ENCODE measurements at regions not wholly inside any gene's neighbourhood (a gene's known extent, or its start where the extent isn't known, plus 50 kb on each side); places are given as distances from the start of the nearest gene placed in this dataset.

GRCh38 chr4:110849461-110849860, 226.6 kb upstream of the PITX2 start:
- no peaks in the 10 kb centered on the region for H3K23me2 ChIP-seq (ENCODE audit: low read depth, low read length)
- no peak overlapping the region for H2BK12ac ChIP-seq (ENCODE audit: low read depth, low read length)
- no peak overlapping the region for H3K4ac ChIP-seq (replicated peaks; ENCODE audit: insufficient read length, low read depth, low read length)
- ChIA-PET POLR2A (ENCODE audit: partially characterized antibody) (no interaction called here), CTCF (ENCODE audit: partially characterized antibody) (no interaction called here)
- H3K4me2 ChIP-seq (ENCODE audit: insufficient read depth in 1 of 2, low read depth in 2 of 2, low read length in 2 of 2): no peak overlapping the region
- no peaks in the 10 kb centered on the region for H3K36me3 ChIP-seq (ENCODE audit: control insufficient read depth in 2 of 4, insufficient read depth in 4 of 4, low read length in 3 of 4)
- FAIRE-seq (no peak), DNase-seq (ENCODE audit: low read depth in 1 of 2, low spot score in 2 of 2) (no peak)
- no peaks in the 10 kb centered on the region for H3K79me2 ChIP-seq (ENCODE audit: control insufficient read depth in 1 of 2, insufficient read depth in 2 of 2, low read length in 2 of 2)
- H3K4me1 ChIP-seq (replicated peaks in 1 of 4; ENCODE audit: control insufficient read depth in 3 of 4, insufficient read depth in 4 of 4, low read length in 3 of 4): no peaks in the 10 kb centered on the region; a peak in 1 of 7 replicates
- WGBS, 2 experiments (ENCODE audit: extremely low coverage in 1 of 2, insufficient coverage in 1 of 2, insufficient read length in 1 of 2, insufficient replicate concordance in 2 of 2, low coverage in 1 of 2, low lambda C conversion rate in 2 of 2, missing lambda C conversion rate in 1 of 2): 89% methylated on average over 6 of the region's 6 CpGs; no CpG with 5 or more reads in 1 of the 2 experiments
- H3K4me3 ChIP-seq (ENCODE audit: extremely low read depth in 1 of 4, insufficient read depth in 2 of 4, low read depth in 3 of 4, low read length in 4 of 4): no peak overlapping the region
- H2BK20ac ChIP-seq (ENCODE audit: low read length): no peak overlapping the region
- H3K79me1 ChIP-seq (ENCODE audit: low read depth, low read length): no peaks in the 10 kb centered on the region
- no peak overlapping the region for H3K23ac ChIP-seq (ENCODE audit: insufficient read length)
- no peak overlapping the region for H2AK5ac ChIP-seq (ENCODE audit: low read depth, low read length)
- H2AFZ ChIP-seq (ENCODE audit: low read length): no peak overlapping the region
- no peak overlapping the region for H4K5ac ChIP-seq (ENCODE audit: insufficient read length, low read depth, low read length)
- H3K14ac ChIP-seq (ENCODE audit: insufficient read length): no peak overlapping the region
- no peak overlapping the region for H2BK120ac ChIP-seq (replicated peaks; ENCODE audit: low read depth, low read length)
- H3K27ac ChIP-seq (ENCODE audit: low read depth, low read length): no peak overlapping the region
- no peaks in the 10 kb centered on the region for H3K27me3 ChIP-seq (replicated peaks in 1 of 4; ENCODE audit: control insufficient read depth in 3 of 4, extremely low read depth in 1 of 4, insufficient read depth in 3 of 4, low read length in 3 of 4)
- no peak overlapping the region for H4K91ac ChIP-seq (replicated peaks; ENCODE audit: insufficient read length, low read length)
- H3K18ac ChIP-seq (ENCODE audit: extremely low read depth, low read length): no peak overlapping the region
- H4K8ac ChIP-seq (ENCODE audit: extremely low read depth, insufficient read depth, low read length): no peak overlapping the region
- no peak overlapping the region for H2BK5ac ChIP-seq (ENCODE audit: low read depth, low read length)
- no peaks in the 10 kb centered on the region for H3K9me3 ChIP-seq (ENCODE audit: insufficient read depth in 2 of 2, low read depth in 1 of 2, low read length in 1 of 2)
- no peaks in the 10 kb centered on the region for H4K20me1 ChIP-seq (replicated peaks in 1 of 2; ENCODE audit: control insufficient read depth in 1 of 2, insufficient read depth in 2 of 2, low read length in 2 of 2)
- H2BK15ac ChIP-seq (ENCODE audit: low read length): no peak overlapping the region
- H3K9ac ChIP-seq (replicated peaks in 1 of 4; ENCODE audit: extremely low read depth in 1 of 4, low read depth in 3 of 4, low read length in 3 of 4): no peak overlapping the region
- H3K56ac ChIP-seq (replicated peaks; ENCODE audit: insufficient read length, low read depth, low read length): no peak overlapping the region
- TF ChIP-seq GABPA (IDR thresholded peaks at IDR 0.05; ENCODE audit: borderline replicate concordance, insufficient read depth, low read length) (no peak), RXRA (IDR thresholded peaks at IDR 0.05; ENCODE audit: insufficient read depth, low read depth, low read length) (no peak), TEAD4 (IDR thresholded peaks at IDR 0.05; ENCODE audit: low read depth, low read length) (no peak), SIN3A (conservative IDR thresholded peaks at IDR 0.05 in 1 of 2, IDR thresholded peaks at IDR 0.05 in 1 of 2; ENCODE audit: low read depth in 1 of 2, low read length in 2 of 2) (no peak), BACH1 (IDR thresholded peaks at IDR 0.05; ENCODE audit: low read length) (no peak), HDAC2 (IDR thresholded peaks at IDR 0.05; ENCODE audit: borderline replicate concordance in 1 of 2, low read depth in 2 of 2, low read length in 2 of 2) (no peak), CBX8 (IDR thresholded peaks at IDR 0.05; ENCODE audit: borderline replicate concordance, low read depth, low read length) (no peak), ATF2 (IDR thresholded peaks at IDR 0.05; ENCODE audit: low read length) (no peak), TCF12 (IDR thresholded peaks at IDR 0.05; ENCODE audit: low read depth, low read length) (no peak), KDM1A (IDR thresholded peaks at IDR 0.05; ENCODE audit: borderline replicate concordance, low read length) (no peak), YY1 (IDR thresholded peaks at IDR 0.05; ENCODE audit: low read depth, low read length) (no peak), RFX5 (IDR thresholded peaks at IDR 0.05; ENCODE audit: borderline replicate concordance, low read depth, low read length) (no peak), SP4 (IDR thresholded peaks at IDR 0.05; ENCODE audit: low read length) (no peak), TAF7 (optimal IDR thresholded peaks at IDR 0.05; ENCODE audit: borderline replicate concordance, low read depth, low read length) (no peak)
